ENCODE measurements at regions not wholly inside any gene's neighbourhood (a gene's known extent, or its start where the extent isn't known, plus 50 kb on each side); places are given as distances from the start of the nearest gene placed in this dataset.

DNA sequence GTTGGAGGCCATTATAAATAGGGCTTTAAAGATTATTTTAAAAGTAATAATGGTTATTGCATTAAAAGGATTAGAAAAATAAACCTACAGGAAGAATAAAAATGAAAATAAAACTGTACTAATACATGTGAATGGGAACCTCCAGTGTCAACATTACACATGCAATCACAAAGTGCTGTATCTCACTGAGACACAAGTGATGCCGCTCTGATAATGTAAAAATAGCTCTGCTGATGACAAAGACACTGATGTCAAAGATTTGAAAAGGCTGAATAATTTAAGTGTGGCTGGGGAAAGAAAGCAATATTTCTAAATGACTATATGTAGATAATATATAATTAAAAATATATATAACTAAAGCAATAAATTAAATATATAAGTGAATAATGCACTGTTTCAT, 129.1 kb upstream of the RAP2B start:
- WGBS, 3 donors = 91 to 97% (median 95%) methylated on average over 1 of the region's 1 CpG
- Histone ChIP-seq H3K27ac (no peak overlapping the region), H3K27me3 (ENCODE audit: insufficient read depth in 3 of 3, low read length in 2 of 3) (no peaks in the 10 kb centered on the region), H3K9me3 (no peaks in the 10 kb centered on the region), H3K4me3 (no peak overlapping the region), H3K4me1 (no peaks in the 10 kb centered on the region), H3K36me3 (ENCODE audit: insufficient read depth in 1 of 2, low read depth in 1 of 2) (no peaks in the 10 kb centered on the region)
- TF ChIP-seq, protein P1, sequence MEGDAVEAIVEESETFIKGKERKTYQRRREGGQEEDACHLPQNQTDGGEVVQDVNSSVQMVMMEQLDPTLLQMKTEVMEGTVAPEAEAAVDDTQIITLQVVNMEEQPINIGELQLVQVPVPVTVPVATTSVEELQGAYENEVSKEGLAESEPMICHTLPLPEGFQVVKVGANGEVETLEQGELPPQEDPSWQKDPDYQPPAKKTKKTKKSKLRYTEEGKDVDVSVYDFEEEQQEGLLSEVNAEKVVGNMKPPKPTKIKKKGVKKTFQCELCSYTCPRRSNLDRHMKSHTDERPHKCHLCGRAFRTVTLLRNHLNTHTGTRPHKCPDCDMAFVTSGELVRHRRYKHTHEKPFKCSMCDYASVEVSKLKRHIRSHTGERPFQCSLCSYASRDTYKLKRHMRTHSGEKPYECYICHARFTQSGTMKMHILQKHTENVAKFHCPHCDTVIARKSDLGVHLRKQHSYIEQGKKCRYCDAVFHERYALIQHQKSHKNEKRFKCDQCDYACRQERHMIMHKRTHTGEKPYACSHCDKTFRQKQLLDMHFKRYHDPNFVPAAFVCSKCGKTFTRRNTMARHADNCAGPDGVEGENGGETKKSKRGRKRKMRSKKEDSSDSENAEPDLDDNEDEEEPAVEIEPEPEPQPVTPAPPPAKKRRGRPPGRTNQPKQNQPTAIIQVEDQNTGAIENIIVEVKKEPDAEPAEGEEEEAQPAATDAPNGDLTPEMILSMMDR (IDR thresholded peaks at IDR 0.05) = no peak
- DNase-seq (no peak), ATAC-seq (no peak)
- intact Hi-C loops (cut with DNase I) = no loop called here

DNA sequence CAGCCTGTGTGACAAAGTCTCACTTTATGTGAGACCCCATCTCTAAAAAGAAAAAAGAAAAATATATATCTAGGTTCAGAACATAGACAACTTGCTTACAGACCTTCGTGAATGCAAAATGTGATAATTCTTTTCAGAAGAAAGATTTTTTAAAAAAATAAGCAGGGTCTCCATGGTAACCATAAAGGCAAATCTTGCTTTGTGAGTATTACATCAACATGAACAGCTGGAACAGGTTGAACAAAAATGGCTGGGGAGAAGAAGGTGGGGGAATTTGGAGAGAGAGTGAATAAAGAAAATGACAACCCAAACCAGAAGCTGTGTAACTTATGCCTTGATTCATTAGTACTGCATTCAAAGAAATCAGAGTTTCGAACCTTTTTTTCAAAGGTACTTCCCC, 125.2 kb upstream of the RAP2B start:
- H3K27ac ChIP-seq = no peak overlapping the region
- no peak overlapping the region for H3K4me3 ChIP-seq
- TF ChIP-seq, protein P1 (IDR thresholded peaks at IDR 0.05) = no peak
- intact Hi-C loops (cut with DNase I) = no loop called here
- peaks cover 0 to 3% (median 0%) of the 10 kb centered on the region in 3 donors for H3K27me3 ChIP-seq (ENCODE audit: insufficient read depth in 3 of 3, low read length in 2 of 3)
- DNase-seq = no peak
- no peak for ATAC-seq
- H3K4me1 ChIP-seq = no peaks in the 10 kb centered on the region
- H3K36me3 ChIP-seq (ENCODE audit: insufficient read depth in 1 of 2, low read depth in 1 of 2) = no peaks in the 10 kb centered on the region
- H3K9me3 ChIP-seq = no peaks in the 10 kb centered on the region
- 89 to 91% (median 90%) methylated on average over 2 of the region's 2 CpGs for WGBS, 3 donors

DNA sequence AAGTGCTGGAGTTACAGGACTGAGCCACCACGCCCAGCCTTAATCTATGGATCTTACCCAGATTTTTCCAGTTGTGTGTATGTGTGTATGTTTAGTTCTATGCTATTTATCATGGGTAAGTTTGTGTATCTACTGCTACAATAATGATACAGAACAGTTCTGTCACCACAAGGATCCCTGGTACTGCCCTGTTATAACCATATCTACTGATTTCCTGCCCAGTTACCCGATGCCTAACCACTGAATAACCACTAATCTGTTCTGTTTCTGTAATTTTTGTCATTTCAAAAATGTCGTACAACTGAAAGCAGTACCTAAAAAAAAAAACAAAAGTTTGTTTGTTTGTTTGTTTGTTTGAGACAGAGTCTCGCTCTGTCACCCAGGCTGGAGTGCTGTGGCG, 123.7 kb upstream of the RAP2B start:
- Histone ChIP-seq H3K27ac (no peak overlapping the region), H3K4me3 (no peak overlapping the region), H3K9me3 (no peaks in the 10 kb centered on the region), H3K4me1 (no peaks in the 10 kb centered on the region), H3K27me3 (ENCODE audit: insufficient read depth in 3 of 3, low read length in 2 of 3) (peaks cover 0 to 3% (median 0%) of the 10 kb centered on the region in 3 donors), H3K36me3 (ENCODE audit: insufficient read depth in 1 of 2, low read depth in 1 of 2) (no peaks in the 10 kb centered on the region)
- 70 to 80% (median 74%) methylated on average over 5 of the region's 5 CpGs for WGBS, 3 donors
- TF ChIP-seq, protein P1 (IDR thresholded peaks at IDR 0.05) = no peak
- ATAC-seq (no peak), DNase-seq (no peak)
- intact Hi-C loops (cut with DNase I) = no loop called here

DNA sequence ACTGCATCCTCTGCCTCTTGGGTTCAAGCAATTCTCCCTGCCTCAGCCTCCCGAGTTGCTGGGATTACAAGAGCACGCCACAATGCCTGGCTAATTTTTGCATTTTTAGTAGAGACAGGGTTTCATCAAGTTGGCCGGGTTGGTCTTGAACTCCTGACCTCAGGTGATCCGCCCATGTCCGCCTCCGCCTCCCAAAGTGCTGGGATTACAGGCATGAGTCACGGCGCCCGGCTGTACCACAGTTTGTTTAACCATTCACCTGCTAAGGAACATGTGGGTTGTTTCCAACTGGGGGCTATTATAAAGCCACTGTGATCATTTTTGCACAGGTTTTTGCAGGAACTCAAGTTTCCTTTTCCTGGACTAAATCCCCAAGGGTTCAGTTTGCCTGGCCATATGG, 123.2 kb upstream of the RAP2B start:
- 17 to 37% (median 22%) methylated on average over 9 of the region's 9 CpGs for WGBS, 3 donors
- DNase-seq = no peak
- H3K4me1 ChIP-seq = no peaks in the 10 kb centered on the region

DNA sequence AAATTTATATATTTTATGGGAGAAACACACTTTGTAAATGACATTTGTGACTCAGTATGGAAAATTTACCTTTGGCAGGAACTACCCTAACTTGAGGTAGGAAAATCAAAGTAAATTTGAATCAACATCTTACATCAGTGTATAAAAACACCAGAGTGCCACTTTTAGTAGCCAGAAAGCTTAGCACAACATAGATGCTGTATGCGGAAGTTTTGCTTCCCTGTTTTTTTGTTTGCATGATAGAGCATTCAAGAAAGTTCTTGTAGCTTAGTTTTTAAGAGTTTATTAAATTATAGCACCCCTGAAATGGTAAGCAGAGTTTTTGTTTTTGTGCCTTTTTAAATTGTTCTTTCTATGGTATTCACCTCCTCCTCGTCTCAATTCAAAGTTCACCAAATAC, 120.8 kb upstream of the RAP2B start:
- intact Hi-C loops (cut with DNase I) = loop anchor here (5.0 to 10.0 kb wide), 3 partner anchors 254 to 1214 kb away; no protein-coding TSS in a partner anchor
- Histone ChIP-seq H3K9me3 (no peaks in the 10 kb centered on the region), H3K27me3 (ENCODE audit: insufficient read depth in 3 of 3, low read length in 2 of 3) (peaks cover 0 to 3% (median 0%) of the 10 kb centered on the region in 3 donors), H3K4me1 (no peaks in the 10 kb centered on the region), H3K27ac (no peak overlapping the region), H3K4me3 (no peak overlapping the region), H3K36me3 (ENCODE audit: insufficient read depth in 1 of 2, low read depth in 1 of 2) (no peaks in the 10 kb centered on the region)
- TF ChIP-seq, protein P1 (IDR thresholded peaks at IDR 0.05) = no peak
- WGBS, 3 donors = 91 to 99% (median 94%) methylated on average over 2 of the region's 2 CpGs
- ATAC-seq = no peak
- no peak for DNase-seq

More for the DNA sequence above, 123.2 kb upstream of the RAP2B start:
- H3K36me3 ChIP-seq (ENCODE audit: insufficient read depth in 1 of 2, low read depth in 1 of 2) = no peaks in the 10 kb centered on the region
- no peaks in the 10 kb centered on the region for H3K9me3 ChIP-seq
- no peak for ATAC-seq
- intact Hi-C loops (cut with DNase I) = no loop called here
- H3K27ac ChIP-seq = no peak overlapping the region
- no peak overlapping the region for H3K4me3 ChIP-seq
- TF ChIP-seq, protein P1 (IDR thresholded peaks at IDR 0.05) = no peak
- peaks cover 0 to 3% (median 0%) of the 10 kb centered on the region in 3 donors for H3K27me3 ChIP-seq (ENCODE audit: insufficient read depth in 3 of 3, low read length in 2 of 3)

Data from psoas muscle (tissue), 7 donors.